Daoy (cell line): ENCODE measurements at regions not wholly inside any gene's neighbourhood (a gene's known extent, or its start where the extent isn't known, plus 50 kb on each side); places are given as distances from the start of the nearest gene placed in this dataset.

Source experiments
- DNase-seq: peaks from one replicate; pipeline ENCODE4 v3.0.0-alpha.2; 2015; ENCODE audit warnings: low read depth

GRCh38 chr21:28464095-28464494 is 528.6 kb downstream of the LTN1 start:
- no peak for DNase-seq

GRCh38 chr21:28459193-28459592 is 533.5 kb downstream of the LTN1 start:
- DNase-seq, result no peak

- DNase-seq, result no peak
Measured at GRCh38 chr21:28458446-28458845, 534.2 kb downstream of the LTN1 start.

DNA sequence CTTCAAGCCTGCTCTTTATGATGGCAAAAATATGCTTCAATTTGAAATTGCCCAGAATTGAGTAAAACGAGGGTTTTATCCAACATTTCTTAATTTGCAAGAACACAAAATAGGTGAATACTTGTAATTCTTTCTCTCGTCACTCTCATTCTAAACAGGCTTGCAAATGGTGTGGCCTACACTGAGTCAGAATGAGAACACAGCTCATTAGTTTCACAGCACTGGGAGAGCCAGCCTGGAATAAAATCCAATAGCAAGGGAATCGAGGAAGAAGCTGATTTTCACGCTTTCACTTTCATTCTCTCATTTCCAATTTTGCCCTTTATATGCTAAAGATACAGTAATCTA is 537.5 kb downstream of the LTN1 start:
- peak; percentile 11 for DNase-seq

DNA sequence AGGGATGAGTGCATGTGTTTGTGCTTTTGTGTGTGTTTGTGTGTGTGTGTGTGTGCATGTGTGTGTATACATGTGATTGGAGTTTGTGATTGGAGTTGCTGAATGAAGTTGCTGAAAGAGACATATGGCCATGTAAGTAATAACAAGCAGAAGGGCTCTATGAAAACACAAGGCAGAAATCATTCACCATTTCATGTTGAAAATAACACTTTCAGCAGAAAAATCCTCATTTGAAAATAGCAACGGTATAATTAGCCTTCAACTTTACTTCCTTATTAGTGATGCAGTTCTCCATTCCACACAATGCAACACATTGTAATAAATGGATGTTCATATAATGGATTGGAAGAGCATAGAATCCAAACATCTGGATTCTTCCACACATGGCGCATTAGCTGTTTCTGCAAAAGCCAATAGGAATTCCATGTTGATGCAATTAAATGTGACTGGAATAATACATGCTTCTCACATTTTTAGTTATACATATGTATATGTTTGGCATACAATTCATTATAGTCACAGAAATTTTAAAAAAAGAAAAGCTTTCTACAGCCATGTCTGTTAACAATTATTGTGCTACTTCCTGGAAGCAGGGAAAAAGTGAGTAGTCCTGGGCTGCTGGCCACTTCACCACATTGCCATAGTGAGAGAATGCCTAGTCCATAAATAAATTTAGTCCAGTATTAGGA is 538.0 kb downstream of the LTN1 start:
- no peak for DNase-seq

DNA sequence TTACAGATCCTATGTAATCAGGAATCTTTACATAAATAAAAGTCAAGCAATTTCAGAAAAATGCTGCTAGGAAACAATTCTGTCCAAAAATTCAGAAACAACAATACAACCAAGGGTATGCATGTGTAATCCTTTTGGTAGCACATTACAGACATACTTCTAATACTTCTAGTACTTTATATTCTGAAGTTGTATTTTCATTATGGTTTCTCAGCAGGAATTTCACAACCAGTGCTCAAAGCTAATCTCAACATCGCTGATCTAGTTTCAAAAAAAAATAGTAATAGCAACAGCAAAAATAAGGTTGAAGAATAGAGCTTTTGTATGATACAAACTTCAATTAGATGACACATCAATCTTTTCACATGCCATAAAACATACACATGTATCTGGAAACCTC is 545.2 kb downstream of the LTN1 start:
- no peak for DNase-seq

- no peak for DNase-seq
Measured at GRCh38 chr21:28445141-28445830, 547.4 kb downstream of the LTN1 start.

- no peak for DNase-seq
Measured at GRCh38 chr21:28444557-28444956, 548.1 kb downstream of the LTN1 start.

GRCh38 chr21:28444111-28444510 is 548.6 kb downstream of the LTN1 start:
- no peak for DNase-seq

- DNase-seq, result no peak
Measured at GRCh38 chr21:28442624-28443023, 550.1 kb downstream of the LTN1 start.

GRCh38 chr21:28442085-28442484 is 550.6 kb downstream of the LTN1 start:
- DNase-seq, result no peak

DNA sequence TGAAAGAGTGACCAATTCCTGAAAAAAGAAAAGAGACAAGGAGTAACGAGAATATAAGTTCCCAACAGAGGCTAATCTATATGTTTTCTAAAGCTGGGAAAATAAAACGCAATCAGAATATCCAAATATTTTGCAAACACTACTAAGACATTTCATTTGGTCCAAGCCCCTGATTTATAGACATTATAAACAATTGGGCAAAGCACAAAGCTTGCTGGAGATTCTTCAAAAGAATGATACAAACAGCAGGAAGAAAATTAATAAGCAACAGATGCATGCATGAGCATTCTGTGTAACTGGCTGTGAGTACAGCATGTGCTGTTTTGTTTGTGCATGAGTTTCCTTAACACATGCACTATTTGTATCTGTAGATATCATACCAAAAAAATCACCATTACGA is 552.9 kb downstream of the LTN1 start:
- no peak for DNase-seq

- DNase-seq, result no peak
Measured at GRCh38 chr21:28439251-28439650, 553.4 kb downstream of the LTN1 start.

GRCh38 chr21:28437061-28437460 is 555.6 kb downstream of the LTN1 start:
- no peak for DNase-seq

DNA sequence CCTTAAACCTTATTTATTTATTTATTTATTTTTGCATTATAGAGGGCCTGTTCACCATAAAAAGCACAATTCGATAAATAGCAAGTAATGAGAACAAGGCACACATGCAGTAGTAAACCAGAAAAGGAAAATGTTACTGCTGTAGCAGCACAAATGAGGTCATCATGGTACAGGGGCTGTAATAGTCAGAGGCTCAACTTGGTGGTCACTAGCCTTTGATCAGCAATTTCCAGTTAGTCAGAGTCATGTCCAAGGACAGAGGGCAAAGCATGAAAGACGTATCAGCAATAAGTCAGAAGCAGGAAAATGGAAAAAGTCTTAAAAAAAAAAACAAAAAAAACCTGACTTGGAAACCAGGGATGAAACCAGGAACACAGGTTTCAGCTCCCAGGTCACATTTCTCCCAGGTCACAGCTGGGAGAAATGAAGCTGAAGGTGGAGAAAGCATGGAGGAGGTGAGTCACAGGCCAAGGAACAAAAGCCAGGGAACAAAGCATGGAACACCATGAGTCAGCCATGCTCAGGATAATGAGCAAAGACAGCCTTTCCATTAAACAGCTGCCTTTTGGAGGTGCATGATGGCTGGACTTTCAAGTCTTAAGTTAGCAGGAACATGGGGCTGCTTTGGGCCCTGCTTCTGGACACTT is 556.3 kb downstream of the LTN1 start:
- peak; percentile 23 for DNase-seq

DNA sequence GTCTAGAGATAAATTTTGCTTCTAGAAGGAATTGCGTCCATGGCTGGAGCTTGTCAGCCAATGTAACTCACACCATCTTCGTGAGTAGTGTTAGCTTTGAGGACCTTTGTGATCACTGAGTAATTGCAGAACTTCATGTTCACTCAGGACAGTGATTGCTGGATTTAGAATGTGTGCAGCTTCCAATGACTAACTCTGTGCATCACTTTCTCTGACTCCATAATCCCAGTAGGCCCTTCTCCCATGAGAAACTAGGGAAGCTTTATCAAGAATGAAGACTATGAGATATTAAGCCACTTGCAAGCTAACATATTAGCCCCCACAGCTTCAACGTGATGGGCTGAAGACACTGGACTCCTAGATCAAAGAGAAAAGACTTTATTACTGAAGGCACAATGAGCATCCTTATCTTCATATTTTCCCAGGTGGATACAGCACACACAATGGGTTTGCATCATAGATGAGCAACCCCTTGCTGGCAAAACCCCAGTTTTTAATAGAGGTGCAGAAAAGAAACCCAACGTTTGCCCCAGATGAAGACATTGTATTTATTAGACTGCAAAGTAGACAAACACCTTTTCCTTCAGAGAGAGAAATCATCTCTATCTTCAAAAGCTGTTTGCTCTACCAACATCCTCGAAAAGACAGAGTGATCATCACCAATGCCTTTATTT is 561.0 kb downstream of the LTN1 start:
- DNase-seq, result no peak

GRCh38 chr21:28431022-28431421 is 561.7 kb downstream of the LTN1 start:
- no peak for DNase-seq

- DNase-seq, result no peak
Measured at GRCh38 chr21:28429161-28429560, 563.5 kb downstream of the LTN1 start.

DNA sequence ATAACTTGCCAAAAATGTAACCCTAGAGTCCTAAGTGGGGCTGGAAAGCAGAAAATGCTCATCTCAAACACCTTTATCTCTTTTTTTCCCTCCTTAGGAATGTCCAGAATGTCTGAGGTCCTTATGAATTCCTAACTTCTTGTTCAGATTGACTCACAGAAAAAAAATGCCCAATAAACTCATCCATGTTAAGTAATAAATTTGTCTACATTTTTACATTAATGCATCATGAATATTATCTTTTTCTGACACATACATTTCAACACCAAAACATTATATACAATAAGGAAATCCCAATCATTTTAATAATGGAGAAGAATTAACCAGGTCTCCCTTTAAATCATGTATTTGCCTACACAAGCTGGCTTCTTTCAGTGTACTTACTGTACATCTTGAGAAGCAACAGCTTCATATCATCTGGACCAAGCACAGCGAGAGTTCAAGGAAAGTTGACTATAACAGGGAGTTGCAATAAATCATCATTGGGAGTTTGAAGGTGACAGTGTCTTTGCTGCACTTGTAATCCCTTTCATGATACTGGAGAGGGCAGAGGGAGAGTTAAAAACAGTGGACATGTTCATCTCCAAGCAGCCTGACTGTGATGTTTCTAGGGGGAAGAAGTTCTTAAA is 565.2 kb downstream of the LTN1 start:
- DNase-seq, result no peak

- no peak for DNase-seq
Measured at GRCh38 chr21:28426545-28426944, 566.1 kb downstream of the LTN1 start.

DNA sequence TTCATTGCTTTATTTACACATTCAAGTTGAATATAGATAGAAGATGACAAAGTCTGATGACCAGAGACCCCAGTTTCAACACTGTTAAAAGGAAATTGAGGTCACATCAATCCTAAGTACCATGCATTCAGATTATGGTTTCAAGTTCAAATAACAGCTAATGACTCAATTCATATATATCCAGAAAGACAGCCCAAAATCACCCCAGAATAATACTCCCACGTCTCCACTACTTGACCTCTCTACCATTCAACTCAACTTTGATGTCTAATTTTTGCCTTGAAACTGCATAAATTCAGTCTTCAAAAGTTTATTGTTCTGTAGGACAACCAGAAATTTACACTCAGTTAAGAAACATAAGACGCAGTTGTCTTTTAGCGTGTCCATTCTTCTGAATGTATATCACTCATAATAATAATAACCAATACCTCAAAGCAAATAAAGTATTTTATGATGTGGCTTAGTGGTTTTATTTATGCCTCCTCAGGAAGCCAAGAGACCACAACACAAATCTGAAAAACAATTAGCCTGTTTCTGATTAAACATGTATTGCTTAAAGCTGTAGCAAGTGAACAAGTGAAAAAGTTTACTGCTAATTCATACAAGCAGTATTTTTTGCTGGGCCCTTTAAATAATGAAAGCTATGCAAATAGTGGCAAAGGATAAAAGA is 569.0 kb downstream of the LTN1 start:
- DNase-seq, result no peak
